ENCODE measurements at regions not wholly inside any gene's neighbourhood (a gene's known extent, or its start where the extent isn't known, plus 50 kb on each side); places are given as distances from the start of the nearest gene placed in this dataset.

GRCh38 chr2:198408171-198408570, 603.8 kb downstream of the PLCL1 start:
- H3K4me3 ChIP-seq (ENCODE audit: control insufficient read depth, low read depth, low read length), result no peak overlapping the region
- no peak for TF ChIP-seq CTCF (conservative IDR thresholded peaks at IDR 0.05; ENCODE audit: control insufficient read depth, insufficient read depth, low read depth, low read length)
- no peak for DNase-seq (ENCODE audit: low read depth)

DNA sequence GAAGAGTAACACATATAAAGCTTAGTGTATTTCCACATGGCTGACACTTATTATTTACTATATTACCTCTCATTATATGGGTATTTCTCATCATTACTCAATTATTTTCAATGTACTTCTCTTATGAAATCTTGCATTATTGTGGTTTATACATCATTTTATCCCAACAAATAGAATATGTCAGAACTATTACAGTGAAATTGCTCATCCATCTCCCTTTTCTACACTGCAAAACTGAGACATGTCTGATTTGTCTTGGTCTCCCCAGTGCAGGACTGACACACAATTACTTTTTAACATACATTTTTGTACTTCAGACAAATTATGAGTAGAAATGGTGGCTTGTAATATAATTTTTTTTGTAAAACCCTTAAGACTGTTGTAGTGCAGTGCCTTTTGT, 600.9 kb downstream of the PLCL1 start:
- no peak for TF ChIP-seq CTCF (conservative IDR thresholded peaks at IDR 0.05; ENCODE audit: control insufficient read depth, insufficient read depth, low read depth, low read length)
- DNase-seq (ENCODE audit: low read depth), result no peak
- no peak overlapping the region for H3K4me3 ChIP-seq (ENCODE audit: control insufficient read depth, low read depth, low read length)

DNA sequence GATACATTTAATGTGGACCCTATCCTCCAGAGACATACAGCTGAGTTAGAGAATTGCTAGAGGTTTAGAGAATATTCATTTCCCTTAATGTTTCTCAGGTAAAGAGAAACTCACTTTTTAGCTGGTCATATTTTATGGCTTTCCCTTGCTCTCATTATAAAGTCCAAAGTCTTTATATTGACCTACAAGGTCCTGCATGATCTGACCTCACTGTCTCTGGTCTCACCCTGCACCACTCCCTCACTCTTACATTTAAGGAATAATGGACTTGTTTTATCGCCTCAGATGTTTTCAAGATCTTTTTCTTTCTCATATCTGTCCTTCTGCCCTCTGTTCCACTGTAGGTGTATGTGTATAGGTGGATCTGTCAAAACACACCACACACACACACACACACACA, 597.3 kb downstream of the PLCL1 start:
- TF ChIP-seq CTCF (conservative IDR thresholded peaks at IDR 0.05; ENCODE audit: control insufficient read depth, insufficient read depth, low read depth, low read length), result no peak
- no peak overlapping the region for H3K4me3 ChIP-seq (ENCODE audit: control insufficient read depth, low read depth, low read length)
- no peak for DNase-seq (ENCODE audit: low read depth)

DNA sequence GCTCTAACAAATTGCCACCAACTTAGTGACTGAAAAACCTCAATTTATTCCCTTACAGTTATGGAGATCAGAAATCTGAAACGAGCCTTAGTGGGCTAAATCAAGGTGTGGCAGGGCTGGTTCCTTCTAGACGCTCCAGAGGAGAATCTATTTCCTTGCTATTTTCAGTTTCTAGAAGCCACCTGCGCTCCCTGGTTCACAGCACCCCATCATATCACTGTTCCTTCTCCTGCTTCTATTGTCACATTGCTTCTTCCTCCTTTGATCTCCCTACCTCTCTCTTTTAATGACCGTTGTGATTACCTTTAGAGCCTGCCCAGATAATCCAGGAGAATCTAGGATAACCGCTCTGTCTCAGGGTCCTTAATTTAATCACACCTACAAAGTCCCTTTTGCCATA, 596.6 kb downstream of the PLCL1 start:
- H3K4me3 ChIP-seq (ENCODE audit: control insufficient read depth, low read depth, low read length), result no peak overlapping the region
- TF ChIP-seq CTCF (conservative IDR thresholded peaks at IDR 0.05; ENCODE audit: control insufficient read depth, insufficient read depth, low read depth, low read length), result no peak
- no peak for DNase-seq (ENCODE audit: low read depth)

- no peak for DNase-seq (ENCODE audit: low read depth)
- no peak overlapping the region for H3K4me3 ChIP-seq (ENCODE audit: control insufficient read depth, low read depth, low read length)
- no peak for TF ChIP-seq CTCF (conservative IDR thresholded peaks at IDR 0.05; ENCODE audit: control insufficient read depth, insufficient read depth, low read depth, low read length)
These were observed 589.8 kb downstream of the PLCL1 start for GRCh38 chr2:198394208-198394607.

DNA sequence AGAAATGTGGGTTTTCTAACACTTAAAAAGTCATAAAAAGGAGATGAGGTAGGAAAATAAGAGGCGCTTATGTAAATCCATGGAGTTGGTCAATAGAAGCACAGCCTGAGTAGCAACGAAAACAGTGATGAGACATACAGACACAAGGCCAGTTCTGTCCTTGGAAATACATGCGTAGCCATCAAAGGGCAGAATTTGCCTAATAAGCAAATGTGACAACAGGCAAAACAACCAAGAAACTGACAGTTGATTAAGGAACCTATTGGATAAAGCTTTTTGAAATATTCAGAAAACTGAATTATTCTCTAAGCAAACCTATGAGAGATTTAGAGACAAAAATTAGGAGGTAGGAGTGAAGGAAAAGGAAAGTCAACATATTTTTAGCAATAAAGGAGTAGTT, 586.3 kb downstream of the PLCL1 start:
- H3K4me3 ChIP-seq (ENCODE audit: control insufficient read depth, low read depth, low read length), result no peak overlapping the region
- DNase-seq (ENCODE audit: low read depth), result no peak
- TF ChIP-seq CTCF (conservative IDR thresholded peaks at IDR 0.05; ENCODE audit: control insufficient read depth, insufficient read depth, low read depth, low read length), result no peak

- H3K4me3 ChIP-seq (ENCODE audit: control insufficient read depth, low read depth, low read length), result no peak overlapping the region
- DNase-seq (ENCODE audit: low read depth), result no peak
- no peak for TF ChIP-seq CTCF (conservative IDR thresholded peaks at IDR 0.05; ENCODE audit: control insufficient read depth, insufficient read depth, low read depth, low read length)
These were observed 583.3 kb downstream of the PLCL1 start for GRCh38 chr2:198387677-198388076.

Measured in fibroblast of mammary gland (primary cell).